GM13977 (cell line): ENCODE measurements at regions not wholly inside any gene's neighbourhood (a gene's known extent, or its start where the extent isn't known, plus 50 kb on each side); places are given as distances from the start of the nearest gene placed in this dataset.

ENCODE experiments used
- DNase-seq: peaks from one replicate; pipeline ENCODE4 v3.0.0; 2012; ENCODE audit warnings: low spot score
- CTCF ChIP-seq: IDR thresholded peaks from 2 replicates; pipeline ENCODE4 v1.5.1; 2012; ENCODE audit warnings: mild to moderate bottlenecking, control low read depth; ENCODE audit not compliant: insufficient read depth; ENCODE audit errors: extremely low read depth, missing control alignments
- in situ Hi-C: fragments of 300-500 bp; cut with MboI; formaldehyde crosslinking; loops from one replicate; pipeline ENCODE4 v1.12.0; 2022; ENCODE audit warnings: low sequenced_read_pairs, low pct_unique_long_range_greater_than_20kb, mixed read lengths, inconsistent platforms; ENCODE audit not compliant: unreplicated experiment

- TF ChIP-seq CTCF = no peak
- in situ Hi-C loops = no loop called here
- no peak for DNase-seq
Observed at GRCh38 chr6:145415616-145416015, 319.7 kb downstream of the EPM2A start.

- DNase-seq = no peak
- no peak for TF ChIP-seq CTCF
- in situ Hi-C loops = no loop called here
Observed at GRCh38 chr6:145420599-145420998, 314.7 kb downstream of the EPM2A start.

GRCh38 chr6:145423936-145424335, 311.4 kb downstream of the EPM2A start:
- no peak for DNase-seq
- no peak for TF ChIP-seq CTCF
- in situ Hi-C loops = no loop called here

GRCh38 chr6:145427232-145427631, 308.1 kb downstream of the EPM2A start:
- no peak for TF ChIP-seq CTCF
- in situ Hi-C loops = no loop called here
- DNase-seq = no peak

GRCh38 chr6:145428706-145429105, 306.6 kb downstream of the EPM2A start:
- in situ Hi-C loops = no loop called here
- no peak for DNase-seq
- TF ChIP-seq CTCF = no peak

- TF ChIP-seq CTCF = no peak
- DNase-seq = no peak
- in situ Hi-C loops = no loop called here
Observed at GRCh38 chr6:145442110-145442509, 293.2 kb downstream of the EPM2A start.

GRCh38 chr6:145445674-145446073, 289.6 kb downstream of the EPM2A start:
- no peak for TF ChIP-seq CTCF
- no peak for DNase-seq
- in situ Hi-C loops = no loop called here
